B cell (primary cell): ENCODE measurements at regions not wholly inside any gene's neighbourhood (a gene's known extent, or its start where the extent isn't known, plus 50 kb on each side); places are given as distances from the start of the nearest gene placed in this dataset.
"Not testable (repeated sequence)": the region's sequence is repeated elsewhere in the genome, so short reads cannot be mapped to it uniquely, and the experiment has no call there.

Source experiments
- ATAC-seq: fragments of 200-7000 bp; cut with Tn5 transposase; one replicate; pipeline ENCODE4 v1.10.0; 2021; ENCODE audit warnings: low read depth, mild to moderate bottlenecking, moderate number of reproducible peaks, moderate library complexity
- CTCF ChIA-PET: fragments of 350-600 bp; sonication (Branson Sonifier 250); formaldehyde crosslinking; loops from one replicate; lab custom pipeline; 2021; ENCODE audit warnings: antibody characterized with exemption, inconsistent platforms; lab: Charles Lee
- POLR2A ChIA-PET: fragments of 350-600 bp; sonication (Branson Sonifier 250); formaldehyde crosslinking; loops from one replicate; lab custom pipeline; 2021; ENCODE audit warnings: antibody characterized with exemption; lab: Charles Lee
- DNase-seq: peaks from one replicate; pipeline ENCODE4 v3.0.0; 2013
- H2AFZ ChIP-seq: 2 replicates; pipeline ENCODE4 v1.6.1; 2012; ENCODE audit warnings: mild to moderate bottlenecking, low read depth, low read length; ENCODE audit not compliant: insufficient read depth, poor library complexity, severe bottlenecking
- H3K27ac ChIP-seq, 2 donors: 1 replicate in 1 of 2; 2 replicates in 1 of 2; pipeline ENCODE4 v1.5.1; 2012 to 2013; ENCODE audit warnings: low read length in 2 of 2, mild to moderate bottlenecking in 2 of 2, moderate library complexity in 1 of 2
- H3K27me3 ChIP-seq, 4 experiments: fragments of 200-600 bp in 1 of 4; sonication (generic) in 1 of 4; replicated peaks in 1 of 4; 1 replicate in 2 of 4; 2 replicates in 2 of 4; pipeline versions ENCODE4 v1.6.1 to v1.7.0; 2013 to 2016; ENCODE audit warnings: low read length in 3 of 4, mild to moderate bottlenecking in 2 of 4, mixed read lengths in 1 of 4, moderate library complexity in 1 of 4; ENCODE audit not compliant: insufficient read depth in 4 of 4, control insufficient read depth in 3 of 4; ENCODE audit errors: control extremely low read depth in 1 of 4
- H3K36me3 ChIP-seq, 2 experiments: replicated peaks in 1 of 2; 1 replicate in 1 of 2; 2 replicates in 1 of 2; pipeline versions ENCODE4 v1.6.1 to v1.7.1; 2013; ENCODE audit warnings: low read length in 1 of 2; ENCODE audit not compliant: insufficient read depth in 2 of 2, control insufficient read depth in 1 of 2; ENCODE audit errors: control extremely low read depth in 1 of 2, extremely low read depth in 1 of 2
- H3K4me1 ChIP-seq, 2 donors: fragments of 200-600 bp in 1 of 2; sonication (generic) in 1 of 2; 1 replicate in 1 of 2; 2 replicates in 1 of 2; pipeline versions ENCODE4 v1.5.1 to v1.6.1; 2013 to 2017; ENCODE audit warnings: low read length in 2 of 2; ENCODE audit not compliant: control insufficient read depth in 2 of 2, insufficient read depth in 2 of 2
- H3K4me2 ChIP-seq: replicated peaks from 2 replicates; pipeline ENCODE3; 2012; ENCODE audit warnings: mild to moderate bottlenecking, low read depth, low read length; ENCODE audit not compliant: poor library complexity, severe bottlenecking
- H3K4me3 ChIP-seq, 5 experiments: fragments of 200-600 bp in 1 of 5; sonication (generic) in 1 of 5; 1 replicate in 3 of 5; 2 replicates in 2 of 5; pipeline versions ENCODE4 v1.5.1 to v1.7.0; 2011 to 2016; ENCODE audit warnings: low read length in 4 of 5, mild to moderate bottlenecking in 4 of 5, low read depth in 2 of 5, control low read depth in 1 of 5, moderate library complexity in 1 of 5; ENCODE audit not compliant: insufficient read depth in 1 of 5; ENCODE audit errors: control extremely low read depth in 1 of 5, extremely low read depth in 1 of 5
- H3K79me2 ChIP-seq: fragments of 200-600 bp; sonication (generic); one replicate; pipeline ENCODE4 v1.6.0; 2016; ENCODE audit warnings: low read length; ENCODE audit not compliant: control insufficient read depth, insufficient read depth
- H3K9ac ChIP-seq: fragments of 200-600 bp; sonication (generic); 2 replicates; pipeline ENCODE4 v1.6.1; 2017; ENCODE audit warnings: mild to moderate bottlenecking, low read length, moderate library complexity
- H3K9me3 ChIP-seq, 3 donors: one replicate each; pipeline versions ENCODE4 v1.6.1 to v1.7.1; 2013; ENCODE audit warnings: low read length in 2 of 3; ENCODE audit not compliant: control insufficient read depth in 2 of 3, insufficient read depth in 1 of 3; ENCODE audit errors: control extremely low read depth in 1 of 3
- H4K20me1 ChIP-seq: 2 replicates; pipeline ENCODE4 v1.6.0; 2012; ENCODE audit warnings: mild to moderate bottlenecking, low read length; ENCODE audit not compliant: insufficient read depth, control insufficient read depth, poor library complexity, severe bottlenecking
- H3K27ac Mint-ChIP-seq: one replicate; pipeline ENCODE4 v1.8.0; 2021; ENCODE audit warnings: mixed read lengths
- H3K27me3 Mint-ChIP-seq: one replicate; pipeline ENCODE4 v1.8.0; 2021; ENCODE audit warnings: mixed read lengths
- H3K4me1 Mint-ChIP-seq: one replicate; pipeline ENCODE4 v1.8.0; 2021; ENCODE audit warnings: mixed read lengths
- H3K4me3 Mint-ChIP-seq: one replicate; pipeline ENCODE4 v1.8.0; 2021; ENCODE audit warnings: mixed read lengths
- H3K9me3 Mint-ChIP-seq: one replicate; pipeline ENCODE4 v1.8.0; 2022; ENCODE audit warnings: mixed read lengths; ENCODE audit not compliant: insufficient read depth
- WGBS: methylation state at CpG from one replicate; pipeline ENCODE4 v1.1.5; 2013; ENCODE audit warnings: missing lambda C conversion rate; ENCODE audit not compliant: insufficient coverage; 5-methylcytosine and 5-hydroxymethylcytosine counted together
- intact Hi-C: fragments of 100-400 bp; cut with micrococcal nuclease; formaldehyde crosslinking; loops from one replicate; pipeline ENCODE4 v1.10.0; 2022
- TF ChIP-seq, protein P1 (sequence below): fragments of 200-600 bp; IDR thresholded peaks from one replicate; pipeline ENCODE4 v1.8.0; 2022; ENCODE audit warnings: antibody characterized with exemption, mild to moderate bottlenecking

GRCh38 chr1:189220750-189221149, 1256.9 kb downstream of the BRINP3 start:
- H3K9me3 Mint-ChIP-seq, result no peaks in the 10 kb centered on the region
- peaks cover 0 to 6% (median 0%) of the 10 kb centered on the region in 3 donors for H3K9me3 ChIP-seq
- no peak for DNase-seq
- H3K4me3 ChIP-seq, result no peak overlapping the region
- H4K20me1 ChIP-seq, result no peaks in the 10 kb centered on the region
- no peak overlapping the region for H3K27ac Mint-ChIP-seq
- H3K4me1 Mint-ChIP-seq, result no peaks in the 10 kb centered on the region
- TF ChIP-seq, protein P1, sequence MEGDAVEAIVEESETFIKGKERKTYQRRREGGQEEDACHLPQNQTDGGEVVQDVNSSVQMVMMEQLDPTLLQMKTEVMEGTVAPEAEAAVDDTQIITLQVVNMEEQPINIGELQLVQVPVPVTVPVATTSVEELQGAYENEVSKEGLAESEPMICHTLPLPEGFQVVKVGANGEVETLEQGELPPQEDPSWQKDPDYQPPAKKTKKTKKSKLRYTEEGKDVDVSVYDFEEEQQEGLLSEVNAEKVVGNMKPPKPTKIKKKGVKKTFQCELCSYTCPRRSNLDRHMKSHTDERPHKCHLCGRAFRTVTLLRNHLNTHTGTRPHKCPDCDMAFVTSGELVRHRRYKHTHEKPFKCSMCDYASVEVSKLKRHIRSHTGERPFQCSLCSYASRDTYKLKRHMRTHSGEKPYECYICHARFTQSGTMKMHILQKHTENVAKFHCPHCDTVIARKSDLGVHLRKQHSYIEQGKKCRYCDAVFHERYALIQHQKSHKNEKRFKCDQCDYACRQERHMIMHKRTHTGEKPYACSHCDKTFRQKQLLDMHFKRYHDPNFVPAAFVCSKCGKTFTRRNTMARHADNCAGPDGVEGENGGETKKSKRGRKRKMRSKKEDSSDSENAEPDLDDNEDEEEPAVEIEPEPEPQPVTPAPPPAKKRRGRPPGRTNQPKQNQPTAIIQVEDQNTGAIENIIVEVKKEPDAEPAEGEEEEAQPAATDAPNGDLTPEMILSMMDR, result no peak
- H3K27me3 Mint-ChIP-seq, result no peaks in the 10 kb centered on the region
- H3K27ac ChIP-seq, result no peak overlapping the region
- no peak overlapping the region for H2AFZ ChIP-seq
- POLR2A ChIA-PET, result no interaction called here
- no peak overlapping the region for H3K4me2 ChIP-seq
- no peaks in the 10 kb centered on the region for H3K4me1 ChIP-seq
- no CpG with 5 or more reads among the region's 1 CpG for WGBS
- no peaks in the 10 kb centered on the region for H3K27me3 ChIP-seq
- intact Hi-C loops, result no loop called here
- H3K9ac ChIP-seq, result no peak overlapping the region
- CTCF ChIA-PET, result no interaction called here
- H3K4me3 Mint-ChIP-seq, result no peak overlapping the region
- H3K79me2 ChIP-seq, result no peaks in the 10 kb centered on the region
- no peaks in the 10 kb centered on the region for H3K36me3 ChIP-seq
- no peak for ATAC-seq

DNA sequence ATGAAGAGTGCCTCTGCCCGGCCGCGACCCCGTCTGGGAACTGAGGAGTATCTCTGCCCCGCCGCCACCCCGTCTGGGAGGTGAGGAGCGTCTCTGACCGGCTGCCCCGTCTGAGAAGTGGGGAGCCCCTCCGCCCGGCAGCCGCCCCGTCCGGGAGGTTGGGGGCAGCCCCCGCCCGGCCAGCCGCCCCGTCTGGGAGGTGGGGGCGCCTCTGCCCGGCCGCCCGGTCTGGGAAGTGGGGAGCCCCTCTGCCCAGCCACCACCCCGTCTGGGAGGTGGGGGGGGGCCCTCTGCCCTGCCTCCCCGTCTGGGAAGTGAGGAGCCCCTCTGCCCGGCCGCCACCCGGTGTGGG, 1251.9 kb downstream of the BRINP3 start:
- H3K4me1 ChIP-seq, ATAC-seq, H4K20me1 ChIP-seq, CTCF ChIA-PET, H3K9ac ChIP-seq, H2AFZ ChIP-seq, H3K27ac ChIP-seq, H3K4me3 Mint-ChIP-seq, H3K9me3 Mint-ChIP-seq, H3K4me2 ChIP-seq, H3K27me3 Mint-ChIP-seq, H3K9me3 ChIP-seq, H3K27me3 ChIP-seq, H3K4me3 ChIP-seq, H3K4me1 Mint-ChIP-seq, H3K27ac Mint-ChIP-seq, POLR2A ChIA-PET, H3K36me3 ChIP-seq, H3K79me2 ChIP-seq, DNase-seq, intact Hi-C loops: not testable (repeated sequence)
- WGBS, result 96% methylated on average over 22 of the region's 28 CpGs
